Nephron progenitor cell (in vitro differentiated cells): ENCODE measurements at regions not wholly inside any gene's neighbourhood (a gene's known extent, or its start where the extent isn't known, plus 50 kb on each side); places are given as distances from the start of the nearest gene placed in this dataset.

Experiments used
- DNase-seq: peaks from one replicate; pipeline ENCODE4 v3.0.0; 2021
- H3K27ac Mint-ChIP-seq: 2 replicates; pipeline ENCODE4 v1.8.0; 2021; ENCODE audit warnings: mild to moderate bottlenecking, moderate library complexity, mixed read lengths
- H3K27me3 Mint-ChIP-seq: 2 replicates; pipeline ENCODE4 v1.8.0; 2021; ENCODE audit warnings: mild to moderate bottlenecking, low read depth, mixed read lengths; ENCODE audit not compliant: poor library complexity
- H3K36me3 Mint-ChIP-seq: 2 replicates; pipeline ENCODE4 v1.8.0; 2021; ENCODE audit warnings: low read depth, mixed read lengths
- H3K4me1 Mint-ChIP-seq: 2 replicates; pipeline ENCODE4 v1.8.0; 2021; ENCODE audit warnings: mixed read lengths
- H3K4me3 Mint-ChIP-seq: 2 replicates; pipeline ENCODE4 v1.8.0; 2021; ENCODE audit warnings: mild to moderate bottlenecking, moderate library complexity, mixed read lengths
- H3K9me3 Mint-ChIP-seq: 2 replicates; pipeline ENCODE4 v1.8.0; 2021; ENCODE audit warnings: mild to moderate bottlenecking, moderate library complexity, mixed read lengths
- TF ChIP-seq, protein P1 (sequence below): fragments of 200-600 bp; sonication (generic); IDR thresholded peaks from 2 replicates; pipeline ENCODE4 v1.5.0; 2021; ENCODE audit warnings: antibody characterized with exemption

DNA sequence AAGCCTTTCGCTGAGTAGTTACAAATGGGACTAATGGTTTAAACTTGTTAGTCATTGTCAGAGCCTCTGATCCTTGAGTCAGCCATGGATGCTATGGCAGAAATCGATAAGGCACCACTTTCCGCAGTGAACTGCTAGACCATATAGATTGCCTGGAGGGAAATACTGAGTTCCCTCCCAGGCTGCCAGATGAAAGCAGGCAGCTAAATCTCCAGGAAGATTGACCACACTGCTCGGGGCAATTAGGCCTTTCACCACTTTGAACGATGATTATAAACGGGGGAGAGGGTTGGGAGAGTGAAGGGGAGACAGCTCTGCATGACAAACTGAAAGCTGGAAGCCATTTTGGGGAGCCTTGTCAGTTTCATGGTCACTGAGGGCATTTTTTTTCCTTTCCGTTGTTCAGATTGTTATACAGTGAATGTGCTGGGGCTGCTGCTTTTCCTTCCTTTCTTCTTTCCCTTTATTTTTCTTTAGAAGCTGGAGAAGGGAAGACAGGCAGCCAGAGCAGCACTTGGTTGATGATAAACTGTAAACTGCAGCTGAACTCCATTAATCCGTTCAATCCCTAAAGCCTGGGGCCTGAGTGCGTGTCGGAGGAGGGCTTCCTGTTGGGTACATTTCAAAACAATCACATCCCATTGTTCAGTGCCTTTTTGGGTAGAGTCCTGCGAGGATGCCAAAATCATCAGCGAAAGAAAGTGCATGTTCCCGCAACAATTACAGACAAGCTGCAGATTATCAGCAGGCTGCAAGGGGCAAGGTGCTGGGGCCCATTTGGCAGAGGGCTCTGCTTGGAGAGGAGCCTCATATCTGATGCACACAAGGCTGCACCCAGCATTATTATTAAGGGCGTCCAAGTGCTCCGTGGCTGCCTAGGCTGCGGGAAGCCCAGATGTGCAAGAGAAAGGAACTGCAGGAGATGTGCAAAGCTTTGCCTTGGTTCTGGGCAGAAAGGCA is 308.4 kb downstream of the PSAT1 start:
- no peak for DNase-seq
- H3K4me1 Mint-ChIP-seq, result peaks cover 55% of the 10 kb centered on the region
- H3K9me3 Mint-ChIP-seq, result peaks cover 12% of the 10 kb centered on the region
- no peaks in the 10 kb centered on the region for H3K27me3 Mint-ChIP-seq
- peak overlapping the region; percentile 58 for H3K4me3 Mint-ChIP-seq
- H3K27ac Mint-ChIP-seq, result peak overlapping the region; percentile 88
- TF ChIP-seq, protein P1, sequence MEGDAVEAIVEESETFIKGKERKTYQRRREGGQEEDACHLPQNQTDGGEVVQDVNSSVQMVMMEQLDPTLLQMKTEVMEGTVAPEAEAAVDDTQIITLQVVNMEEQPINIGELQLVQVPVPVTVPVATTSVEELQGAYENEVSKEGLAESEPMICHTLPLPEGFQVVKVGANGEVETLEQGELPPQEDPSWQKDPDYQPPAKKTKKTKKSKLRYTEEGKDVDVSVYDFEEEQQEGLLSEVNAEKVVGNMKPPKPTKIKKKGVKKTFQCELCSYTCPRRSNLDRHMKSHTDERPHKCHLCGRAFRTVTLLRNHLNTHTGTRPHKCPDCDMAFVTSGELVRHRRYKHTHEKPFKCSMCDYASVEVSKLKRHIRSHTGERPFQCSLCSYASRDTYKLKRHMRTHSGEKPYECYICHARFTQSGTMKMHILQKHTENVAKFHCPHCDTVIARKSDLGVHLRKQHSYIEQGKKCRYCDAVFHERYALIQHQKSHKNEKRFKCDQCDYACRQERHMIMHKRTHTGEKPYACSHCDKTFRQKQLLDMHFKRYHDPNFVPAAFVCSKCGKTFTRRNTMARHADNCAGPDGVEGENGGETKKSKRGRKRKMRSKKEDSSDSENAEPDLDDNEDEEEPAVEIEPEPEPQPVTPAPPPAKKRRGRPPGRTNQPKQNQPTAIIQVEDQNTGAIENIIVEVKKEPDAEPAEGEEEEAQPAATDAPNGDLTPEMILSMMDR, result no peak
- peaks cover 6% of the 10 kb centered on the region for H3K36me3 Mint-ChIP-seq

DNA sequence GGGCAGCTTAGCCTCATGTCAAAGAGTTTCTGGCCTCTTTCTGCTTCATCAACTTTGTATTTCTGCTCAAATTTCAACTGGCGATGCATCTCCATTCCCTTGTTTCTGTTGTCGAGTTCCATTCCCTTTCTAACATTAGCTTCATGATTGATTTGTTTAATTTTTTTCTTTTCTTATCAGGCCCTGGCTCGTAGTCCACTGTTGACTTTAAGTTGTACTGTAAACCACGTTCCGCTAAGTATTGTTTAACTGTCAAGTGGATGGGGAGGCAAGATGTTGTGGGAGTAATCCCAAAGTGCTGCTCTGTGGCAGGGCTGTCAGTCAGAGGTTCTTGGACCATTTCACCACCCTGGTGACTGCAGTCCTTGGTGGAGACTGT is 309.1 kb downstream of the PSAT1 start:
- H3K27me3 Mint-ChIP-seq, result no peaks in the 10 kb centered on the region
- H3K9me3 Mint-ChIP-seq, result peaks cover 12% of the 10 kb centered on the region
- peaks cover 62% of the 10 kb centered on the region for H3K4me1 Mint-ChIP-seq
- peak overlapping the region; percentile 17 for H3K4me3 Mint-ChIP-seq
- TF ChIP-seq, protein P1, result no peak
- DNase-seq, result no peak
- peak overlapping the region; percentile 65 for H3K27ac Mint-ChIP-seq
- H3K36me3 Mint-ChIP-seq, result peaks cover 6% of the 10 kb centered on the region

DNA sequence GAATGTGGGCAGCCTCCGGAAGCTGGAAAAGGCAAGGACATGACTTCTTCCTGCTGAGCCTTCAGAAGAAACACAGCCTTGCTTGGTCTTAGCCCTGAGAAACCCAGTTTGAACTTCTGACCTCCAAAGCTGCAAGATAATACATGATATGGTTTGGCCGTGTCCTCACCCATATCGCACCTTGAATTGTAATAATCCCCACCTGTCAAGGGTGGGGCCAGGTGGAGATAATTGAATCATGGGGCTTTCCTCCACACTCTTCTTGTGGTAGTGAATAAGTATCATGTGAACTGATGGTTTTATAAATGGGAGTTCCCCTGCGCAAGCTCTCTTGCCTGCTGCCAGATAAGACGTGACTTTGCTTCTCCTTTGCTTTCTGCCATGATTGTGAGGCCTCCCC is 310.9 kb downstream of the PSAT1 start:
- peaks cover 59% of the 10 kb centered on the region for H3K4me1 Mint-ChIP-seq
- no peak for DNase-seq
- H3K9me3 Mint-ChIP-seq, result peaks cover 12% of the 10 kb centered on the region
- H3K27ac Mint-ChIP-seq, result no peak overlapping the region
- peaks cover 6% of the 10 kb centered on the region for H3K36me3 Mint-ChIP-seq
- H3K27me3 Mint-ChIP-seq, result no peaks in the 10 kb centered on the region
- TF ChIP-seq, protein P1, result no peak
- no peak overlapping the region for H3K4me3 Mint-ChIP-seq

DNA sequence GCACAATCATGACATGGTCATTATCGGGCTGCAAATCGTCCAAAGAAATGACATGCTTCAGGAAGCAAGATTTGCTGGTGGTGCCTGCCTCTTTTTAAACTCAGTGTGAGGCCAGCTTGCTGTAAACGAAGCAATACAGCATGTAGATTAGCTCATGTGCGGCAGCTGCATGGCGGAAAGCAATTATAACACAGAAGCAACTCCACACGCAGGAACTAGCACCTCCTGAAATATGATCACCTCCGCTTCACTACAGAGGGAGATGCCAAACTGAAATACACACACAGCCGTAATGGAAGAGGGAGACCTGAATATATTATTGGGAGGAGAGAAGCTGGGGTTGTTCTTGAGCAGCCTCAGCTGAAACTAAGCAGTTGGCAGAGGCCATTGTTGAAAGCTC is 312.5 kb downstream of the PSAT1 start:
- Mint-ChIP-seq H3K4me1 (peaks cover 50% of the 10 kb centered on the region), H3K4me3 (no peak overlapping the region), H3K36me3 (peaks cover 6% of the 10 kb centered on the region), H3K27me3 (no peaks in the 10 kb centered on the region), H3K27ac (peak overlapping the region; percentile 66), H3K9me3 (peaks cover 12% of the 10 kb centered on the region)
- DNase-seq, result no peak
- TF ChIP-seq, protein P1, result no peak

DNA sequence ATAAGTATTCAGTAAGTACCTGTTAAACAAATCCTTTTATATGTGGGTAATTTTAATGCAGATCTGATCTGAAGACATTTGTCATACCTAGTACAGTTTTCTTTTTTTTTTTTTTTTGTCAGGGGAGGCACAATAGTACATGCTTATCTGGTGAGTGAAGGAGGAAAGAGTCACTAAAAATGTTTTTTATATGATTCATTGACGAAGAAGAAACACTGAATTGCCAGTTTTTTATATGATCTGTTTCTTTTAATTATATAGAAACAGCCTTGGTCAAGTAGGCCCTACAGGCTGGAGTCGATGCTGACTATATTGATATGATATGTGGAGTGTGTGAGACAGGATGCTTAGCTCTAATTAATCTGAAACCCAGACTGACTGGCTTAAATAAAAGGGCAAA is 315.2 kb downstream of the PSAT1 start:
- H3K36me3 Mint-ChIP-seq, result peaks cover 6% of the 10 kb centered on the region
- H3K27ac Mint-ChIP-seq, result no peak overlapping the region
- peaks cover 12% of the 10 kb centered on the region for H3K9me3 Mint-ChIP-seq
- TF ChIP-seq, protein P1, result no peak
- H3K4me1 Mint-ChIP-seq, result peaks cover 26% of the 10 kb centered on the region
- H3K27me3 Mint-ChIP-seq, result peaks cover 4% of the 10 kb centered on the region
- no peak overlapping the region for H3K4me3 Mint-ChIP-seq
- DNase-seq, result no peak

DNA sequence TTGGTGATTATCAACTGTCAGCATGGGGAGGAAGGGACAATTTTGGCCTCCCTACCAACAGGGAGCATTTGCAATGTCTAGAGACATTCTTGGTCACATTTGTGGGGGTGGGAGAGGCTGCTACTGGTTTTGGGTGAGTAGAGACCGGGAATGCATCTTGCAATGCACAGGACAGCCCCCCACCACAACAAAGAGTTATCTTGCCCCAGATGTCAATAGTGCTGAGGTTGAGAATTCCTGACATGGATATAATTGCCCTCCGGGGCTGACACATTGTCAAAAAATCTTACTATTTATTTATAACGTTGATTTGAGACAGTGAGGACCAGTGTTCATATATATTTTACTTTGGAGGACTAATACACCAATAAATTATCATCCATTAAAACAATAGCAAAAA is 316.1 kb downstream of the PSAT1 start:
- H3K27ac Mint-ChIP-seq, result no peak overlapping the region
- TF ChIP-seq, protein P1, result no peak
- no peaks in the 10 kb centered on the region for H3K36me3 Mint-ChIP-seq
- H3K4me1 Mint-ChIP-seq, result peaks cover 26% of the 10 kb centered on the region
- DNase-seq, result no peak
- H3K9me3 Mint-ChIP-seq, result peaks cover 4% of the 10 kb centered on the region
- H3K27me3 Mint-ChIP-seq, result peaks cover 4% of the 10 kb centered on the region
- H3K4me3 Mint-ChIP-seq, result no peak overlapping the region
